ENCODE measurements at regions not wholly inside any gene's neighbourhood (a gene's known extent, or its start where the extent isn't known, plus 50 kb on each side); places are given as distances from the start of the nearest gene placed in this dataset.

GRCh38 chr12:107545737-107546353 is 139.8 kb upstream of the PWP1 start:
- TF ChIP-seq CTCF (IDR thresholded peaks at IDR 0.05) (no peak), POLR2A (IDR thresholded peaks at IDR 0.05) (no peak)
- no peaks in the 10 kb centered on the region for H3K36me3 ChIP-seq
- H3K9me3 ChIP-seq, result no peaks in the 10 kb centered on the region
- H3K27ac ChIP-seq, result no peak overlapping the region
- H3K4me1 ChIP-seq, result peaks cover 0 to under 1% (median 0%) of the 10 kb centered on the region in 4 donors
- H3K4me3 ChIP-seq, result no peak overlapping the region
- no peak for DNase-seq
- no peaks in the 10 kb centered on the region for H3K27me3 ChIP-seq

GRCh38 chr12:107547389-107547788 is 138.2 kb upstream of the PWP1 start:
- peaks cover 0 to 3% (median 0%) of the 10 kb centered on the region in 4 donors for H3K4me1 ChIP-seq
- DNase-seq, result no peak
- no peak overlapping the region for H3K4me3 ChIP-seq
- no peaks in the 10 kb centered on the region for H3K9me3 ChIP-seq
- no peaks in the 10 kb centered on the region for H3K36me3 ChIP-seq
- no peaks in the 10 kb centered on the region for H3K27me3 ChIP-seq
- no peak overlapping the region for H3K27ac ChIP-seq
- no peak for TF ChIP-seq CTCF (IDR thresholded peaks at IDR 0.05)
- no peak for TF ChIP-seq POLR2A (IDR thresholded peaks at IDR 0.05)

- peak in 2 of 3 donors; percentile 65 to 87 for DNase-seq
- Histone ChIP-seq H3K36me3 (no peaks in the 10 kb centered on the region), H3K4me1 (peaks cover 0 to 3% (median 0%) of the 10 kb centered on the region in 4 donors), H3K27ac (peak overlapping the region in 3 of 4 donors; percentile 57 to 88 (median 69)), H3K27me3 (no peaks in the 10 kb centered on the region), H3K4me3 (no peak overlapping the region), H3K9me3 (no peaks in the 10 kb centered on the region)
- no peak for TF ChIP-seq POLR2A (IDR thresholded peaks at IDR 0.05)
- TF ChIP-seq CTCF (IDR thresholded peaks at IDR 0.05), result no peak
Observed at GRCh38 chr12:107549651-107550480, 135.7 kb upstream of the PWP1 start.

GRCh38 chr12:107551434-107551833 is 134.2 kb upstream of the PWP1 start:
- Histone ChIP-seq H3K27me3 (no peaks in the 10 kb centered on the region), H3K9me3 (no peaks in the 10 kb centered on the region), H3K36me3 (no peaks in the 10 kb centered on the region), H3K27ac (peak overlapping the region in 2 of 4 donors; percentile 5 to 73), H3K4me3 (no peak overlapping the region), H3K4me1 (peaks cover 0 to 3% (median 0%) of the 10 kb centered on the region in 4 donors)
- TF ChIP-seq POLR2A (IDR thresholded peaks at IDR 0.05) (no peak), CTCF (IDR thresholded peaks at IDR 0.05) (no peak)
- no peak for DNase-seq

GRCh38 chr12:107552263-107552662 is 133.3 kb upstream of the PWP1 start:
- peaks cover 0 to 3% (median 0%) of the 10 kb centered on the region in 4 donors for H3K4me1 ChIP-seq
- no peaks in the 10 kb centered on the region for H3K36me3 ChIP-seq
- H3K4me3 ChIP-seq, result no peak overlapping the region
- TF ChIP-seq POLR2A (IDR thresholded peaks at IDR 0.05) (no peak), CTCF (IDR thresholded peaks at IDR 0.05) (no peak)
- H3K27me3 ChIP-seq, result no peaks in the 10 kb centered on the region
- H3K9me3 ChIP-seq, result no peaks in the 10 kb centered on the region
- H3K27ac ChIP-seq, result no peak overlapping the region
- no peak for DNase-seq

All from Peyer's patch (tissue), 4 donors.